ENCODE measurements at regions not wholly inside any gene's neighbourhood (a gene's known extent, or its start where the extent isn't known, plus 50 kb on each side); places are given as distances from the start of the nearest gene placed in this dataset.

- no peak for DNase-seq (ENCODE audit: low spot score in 2 of 2)
- Histone ChIP-seq H3K36me3 (no peaks in the 10 kb centered on the region), H3K27me3 (no peaks in the 10 kb centered on the region), H3K9me3 (no peaks in the 10 kb centered on the region), H3K4me3 (no peak overlapping the region), H3K27ac (no peak overlapping the region), H3K4me1 (no peaks in the 10 kb centered on the region)
- TF ChIP-seq POLR2A (IDR thresholded peaks at IDR 0.05) = no peak
- TF ChIP-seq CTCF (IDR thresholded peaks at IDR 0.05) = no peak
- no peak for TF ChIP-seq POLR2AphosphoS5 (IDR thresholded peaks at IDR 0.05)
- intact Hi-C loops (cut with DNase I; ENCODE audit: low total_unique reads) = no loop called here
Observed at GRCh38 chr9:90966031-90966290, 164.3 kb downstream of the SYK start.

GRCh38 chr9:90966480-90967144 lies 165.0 kb downstream of the SYK start:
- Histone ChIP-seq H3K36me3 (no peaks in the 10 kb centered on the region), H3K4me1 (no peaks in the 10 kb centered on the region), H3K4me3 (no peak overlapping the region), H3K27ac (no peak overlapping the region), H3K27me3 (no peaks in the 10 kb centered on the region), H3K9me3 (no peaks in the 10 kb centered on the region)
- intact Hi-C loops (cut with DNase I; ENCODE audit: low total_unique reads) = no loop called here
- TF ChIP-seq POLR2A (IDR thresholded peaks at IDR 0.05) (no peak), POLR2AphosphoS5 (IDR thresholded peaks at IDR 0.05) (no peak), CTCF (IDR thresholded peaks at IDR 0.05) (no peak)
- DNase-seq (ENCODE audit: low spot score in 2 of 2) = no peak

GRCh38 chr9:90967145-90967538 lies 165.5 kb downstream of the SYK start:
- Histone ChIP-seq H3K4me3 (no peak overlapping the region), H3K36me3 (no peaks in the 10 kb centered on the region), H3K4me1 (no peaks in the 10 kb centered on the region), H3K27me3 (no peaks in the 10 kb centered on the region), H3K9me3 (no peaks in the 10 kb centered on the region), H3K27ac (no peak overlapping the region)
- no peak for DNase-seq (ENCODE audit: low spot score in 2 of 2)
- no peak for TF ChIP-seq POLR2AphosphoS5 (IDR thresholded peaks at IDR 0.05)
- TF ChIP-seq CTCF (IDR thresholded peaks at IDR 0.05) = no peak
- TF ChIP-seq POLR2A (IDR thresholded peaks at IDR 0.05) = no peak
- intact Hi-C loops (cut with DNase I; ENCODE audit: low total_unique reads) = no loop called here

GRCh38 chr9:90969021-90969675 lies 167.5 kb downstream of the SYK start:
- no peaks in the 10 kb centered on the region for H3K9me3 ChIP-seq
- no peaks in the 10 kb centered on the region for H3K27me3 ChIP-seq
- no peak overlapping the region for H3K27ac ChIP-seq
- TF ChIP-seq CTCF (IDR thresholded peaks at IDR 0.05) (no peak), POLR2AphosphoS5 (IDR thresholded peaks at IDR 0.05) (no peak), POLR2A (IDR thresholded peaks at IDR 0.05) (no peak)
- H3K4me3 ChIP-seq = no peak overlapping the region
- no peaks in the 10 kb centered on the region for H3K4me1 ChIP-seq
- no peaks in the 10 kb centered on the region for H3K36me3 ChIP-seq
- DNase-seq (ENCODE audit: low spot score in 2 of 2) = no peak
- intact Hi-C loops (cut with DNase I; ENCODE audit: low total_unique reads) = no loop called here

DNA sequence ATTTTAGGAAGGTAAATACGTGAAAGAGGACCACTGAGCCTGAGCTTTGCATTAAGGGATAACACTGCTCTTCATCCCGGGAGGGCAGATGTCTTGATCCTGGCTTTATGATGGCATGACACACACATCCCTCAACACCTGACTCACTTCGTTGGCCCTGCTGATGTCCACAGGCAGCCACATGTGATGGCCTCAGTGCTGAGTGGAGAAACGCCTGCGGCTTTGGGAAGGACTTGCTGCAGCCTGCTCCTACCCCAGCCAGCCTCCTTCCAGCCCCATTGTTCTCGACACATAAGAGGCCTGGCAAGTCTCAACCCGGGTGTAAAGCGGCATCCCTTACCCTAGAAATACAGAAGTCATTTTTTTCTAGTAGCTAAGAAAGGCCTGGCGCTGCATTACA lies 169.0 kb downstream of the SYK start:
- Histone ChIP-seq H3K4me1 (no peaks in the 10 kb centered on the region), H3K27ac (peak overlapping the region in 1 of 2 donors; percentile 33), H3K36me3 (no peaks in the 10 kb centered on the region), H3K4me3 (no peak overlapping the region), H3K27me3 (no peaks in the 10 kb centered on the region), H3K9me3 (no peaks in the 10 kb centered on the region)
- intact Hi-C loops (cut with DNase I; ENCODE audit: low total_unique reads) = no loop called here
- peak in 1 of 2 donors; percentile 81 for DNase-seq (ENCODE audit: low spot score in 2 of 2)
- TF ChIP-seq CTCF (IDR thresholded peaks at IDR 0.05) = no peak
- TF ChIP-seq POLR2A (IDR thresholded peaks at IDR 0.05) = no peak
- no peak for TF ChIP-seq POLR2AphosphoS5 (IDR thresholded peaks at IDR 0.05)

All from breast epithelium (tissue), 4 donors.